Epidermal melanocyte (primary cell): ENCODE measurements at regions not wholly inside any gene's neighbourhood (a gene's known extent, or its start where the extent isn't known, plus 50 kb on each side); places are given as distances from the start of the nearest gene placed in this dataset.
A peak's percentile ranks its signal among the peaks of the same experiment; 100 is the strongest.

ENCODE experiments used
- DNase-seq: peaks from one replicate; pipeline ENCODE4 v3.0.0; 2011; ENCODE audit warnings: low spot score; ENCODE audit not compliant: insufficient read length

DNA sequence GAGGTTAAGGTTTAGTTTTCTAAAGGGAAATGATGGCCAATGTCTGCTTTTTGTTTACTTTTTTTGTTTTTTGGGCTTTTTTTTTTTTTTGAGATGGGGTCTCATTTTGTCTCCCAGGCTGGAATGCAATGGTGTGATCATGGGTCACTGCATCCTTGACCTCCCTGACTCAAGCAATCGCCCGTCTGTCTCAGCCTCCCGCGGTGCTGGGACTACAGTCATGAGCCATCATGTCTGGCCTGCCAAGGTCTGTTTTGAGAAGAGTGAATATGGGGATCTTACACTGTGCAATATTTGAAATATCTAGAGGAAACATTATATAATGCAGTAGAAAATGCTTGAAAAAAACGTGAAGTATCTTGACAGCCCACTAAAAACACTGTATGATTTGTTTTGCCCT, 162.5 kb downstream of the GASK1B start:
- no peak for DNase-seq

GRCh38 chr4:158008551-158009218, 164.1 kb downstream of the GASK1B start:
- no peak for DNase-seq

DNA sequence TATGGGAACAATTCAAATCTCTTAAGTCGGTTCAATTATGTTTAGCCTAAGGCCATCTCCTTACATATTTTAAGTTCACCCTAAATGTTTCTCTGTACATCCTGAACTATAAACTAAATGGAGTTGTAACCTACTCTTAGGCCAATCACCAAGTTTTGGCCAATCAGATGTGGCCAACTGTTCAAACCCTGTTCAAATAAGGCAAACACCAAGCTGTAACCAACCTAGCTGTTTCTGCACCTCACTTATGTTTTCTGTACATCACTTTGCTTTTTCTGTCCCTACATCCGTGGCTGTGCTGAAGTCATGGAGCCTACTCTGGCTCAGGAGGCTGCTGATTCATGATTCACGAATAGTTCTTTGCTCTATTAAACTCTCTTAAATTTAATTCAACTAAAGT, 165.3 kb downstream of the GASK1B start:
- no peak for DNase-seq

- no peak for DNase-seq
These were observed 165.8 kb downstream of the GASK1B start for GRCh38 chr4:158006990-158007389.

DNA sequence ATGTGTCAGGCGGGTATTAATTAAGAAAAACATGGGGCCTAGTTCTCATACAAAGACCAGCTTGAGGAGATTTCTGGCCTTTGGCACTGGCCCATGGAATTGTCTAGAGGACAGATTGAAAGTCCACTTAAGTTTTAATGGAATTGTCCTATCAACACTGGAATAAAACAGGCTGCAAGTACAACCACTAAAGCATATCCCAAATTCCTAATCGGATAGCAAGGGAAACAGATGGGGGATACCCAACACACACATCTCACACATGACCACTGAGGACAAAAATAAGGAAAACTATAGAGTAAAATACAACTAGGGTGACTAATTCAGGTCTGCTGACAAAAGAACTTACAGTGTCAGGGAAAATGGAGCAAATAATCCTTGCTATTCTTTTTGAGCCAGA, 167.8 kb downstream of the GASK1B start:
- no peak for DNase-seq

DNA sequence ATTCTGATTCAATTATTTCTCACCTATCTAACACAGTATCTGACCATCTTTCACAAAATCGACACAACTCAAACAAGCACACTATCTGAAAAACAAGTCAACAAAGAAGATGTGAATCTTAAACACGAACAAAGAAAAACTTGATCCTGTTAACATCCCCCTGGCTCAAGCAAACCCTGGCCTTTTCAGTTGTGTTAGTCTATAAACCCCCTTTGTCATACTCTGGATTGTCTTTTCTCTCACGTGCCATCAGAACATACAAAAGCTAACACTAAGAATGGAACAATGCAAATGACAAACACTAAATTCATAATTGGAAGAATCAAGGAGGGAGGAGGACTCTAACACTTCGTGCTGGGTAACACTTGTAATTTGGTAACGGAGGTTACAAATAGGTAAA, 168.7 kb downstream of the GASK1B start:
- DNase-seq, result no peak

GRCh38 chr4:158003212-158003611, 169.6 kb downstream of the GASK1B start:
- DNase-seq, result no peak

DNA sequence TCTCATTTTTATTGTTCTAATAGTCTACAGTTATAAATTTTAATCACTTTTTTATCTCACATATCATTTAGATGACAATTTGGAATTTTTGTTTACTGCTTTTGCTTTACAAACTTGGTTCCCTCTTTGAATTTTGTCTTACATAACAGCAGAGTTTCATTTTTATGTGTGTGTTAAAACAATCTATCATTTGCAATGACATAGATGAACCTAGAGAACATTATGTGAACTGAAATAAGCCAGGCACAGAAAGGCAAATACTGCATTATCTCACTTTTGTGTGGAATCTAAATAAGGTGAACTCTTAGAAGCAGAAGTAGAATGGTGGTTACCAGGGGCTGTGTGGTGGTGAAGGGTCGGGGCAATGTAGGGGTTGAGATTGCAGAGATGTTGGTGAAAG, 170.7 kb downstream of the GASK1B start:
- no peak for DNase-seq

GRCh38 chr4:158001756-158002155, 171.1 kb downstream of the GASK1B start:
- no peak for DNase-seq

- no peak for DNase-seq
These were observed 173.1 kb downstream of the GASK1B start for GRCh38 chr4:157999723-158000122.

DNA sequence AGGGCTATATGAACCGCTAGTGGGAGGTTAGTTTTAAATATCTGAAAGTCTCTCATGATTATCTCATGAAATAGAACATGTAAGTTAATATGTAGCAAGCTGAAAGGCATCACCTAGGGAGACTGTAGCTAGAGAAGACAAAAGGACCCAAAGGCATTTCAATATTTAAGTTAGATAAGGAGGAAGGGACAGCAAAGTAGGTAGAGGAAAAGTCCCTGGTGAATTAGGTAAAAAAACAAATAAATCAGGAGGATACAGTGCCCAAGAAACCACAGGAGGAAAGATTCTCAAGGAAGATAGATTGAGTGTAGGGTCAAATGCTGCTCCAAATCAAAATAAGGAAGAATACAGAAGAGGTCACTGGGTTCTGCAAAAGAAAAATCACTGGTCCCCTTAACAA, 175.5 kb downstream of the GASK1B start:
- no peak for DNase-seq

GRCh38 chr4:157996061-157997028, 176.5 kb downstream of the GASK1B start:
- no peak for DNase-seq

DNA sequence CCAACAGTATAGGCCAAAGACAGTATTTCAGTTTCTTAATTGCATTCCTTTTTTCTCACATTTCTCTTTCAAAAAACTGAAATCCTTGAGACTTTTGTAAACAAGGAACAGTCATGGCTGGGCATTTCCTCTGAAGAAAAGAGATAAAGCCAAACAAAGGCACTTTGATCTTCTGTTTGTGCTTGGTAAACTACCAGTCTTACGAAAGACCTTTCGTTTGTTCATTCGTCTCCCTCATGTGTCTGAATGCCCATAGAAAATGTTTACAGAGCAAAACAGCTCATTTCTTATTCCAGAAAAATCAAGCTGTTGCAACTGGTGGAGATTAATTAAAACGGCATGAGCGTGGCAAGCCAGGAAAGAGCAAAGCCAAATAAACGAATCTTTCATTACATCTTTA, 178.0 kb downstream of the GASK1B start:
- DNase-seq, result no peak

DNA sequence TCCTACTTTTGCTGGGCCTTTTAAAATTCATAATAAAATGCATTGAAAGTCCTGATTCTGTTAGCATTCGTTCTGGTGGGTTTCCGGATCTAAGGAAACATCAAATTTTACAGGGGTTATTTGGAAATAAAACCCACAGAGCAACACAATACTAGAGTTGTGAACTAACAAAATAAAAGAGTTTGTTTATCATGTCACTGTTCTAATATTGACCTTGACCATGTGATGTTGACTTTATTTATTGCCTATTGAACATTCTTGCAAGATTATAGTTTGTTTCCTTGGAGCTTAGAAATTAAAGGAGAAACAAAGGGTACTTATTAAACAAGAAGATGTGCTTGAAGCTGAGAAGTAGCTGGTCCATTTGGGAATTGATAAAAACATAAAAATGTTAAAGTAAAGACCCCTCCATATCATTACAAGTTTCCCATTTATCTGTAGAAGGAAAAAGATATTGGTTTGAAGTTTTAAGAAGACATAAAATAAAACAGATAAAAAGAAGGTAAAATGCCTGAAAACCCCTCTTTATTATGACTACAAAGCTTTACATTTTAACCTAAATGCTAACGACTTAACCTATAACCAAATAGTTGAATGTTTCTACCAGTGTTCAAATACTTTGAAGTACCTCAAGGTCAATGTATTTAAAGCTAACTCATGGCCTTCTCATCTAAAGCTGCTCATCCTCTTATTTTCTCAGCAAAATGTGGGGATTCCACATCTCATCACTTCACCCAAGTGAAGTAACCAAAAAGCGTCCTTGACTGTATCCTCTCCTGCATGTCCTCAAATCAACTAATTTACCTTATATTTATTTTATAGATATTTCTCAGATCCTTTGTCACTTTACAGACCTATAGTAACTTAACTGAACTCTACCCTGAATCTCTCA, 179.6 kb downstream of the GASK1B start:
- no peak for DNase-seq

- DNase-seq, result peak; percentile 30
These were observed 180.7 kb downstream of the GASK1B start for GRCh38 chr4:157992038-157992705.

DNA sequence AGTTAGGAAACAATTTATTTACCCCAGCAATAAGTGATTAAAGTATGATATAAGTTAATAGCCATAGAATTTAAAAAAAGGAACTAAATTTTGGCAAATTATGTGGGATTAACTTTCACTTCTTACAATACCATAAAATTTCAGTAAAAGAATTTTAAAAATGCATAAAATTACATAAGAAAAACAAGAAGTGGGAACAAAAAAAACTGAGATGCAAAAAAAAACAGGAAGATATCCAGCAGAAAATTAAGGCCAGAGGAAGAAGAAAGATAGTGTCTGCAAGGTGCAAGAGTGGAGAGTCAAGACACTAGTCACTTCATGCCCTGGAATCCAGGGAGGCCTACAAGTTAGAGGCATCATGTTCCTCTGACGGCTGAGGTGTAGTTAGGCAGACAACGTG, 184.2 kb downstream of the GASK1B start:
- DNase-seq, result no peak

- DNase-seq, result no peak
These were observed 188.4 kb downstream of the GASK1B start for GRCh38 chr4:157984285-157984911.

DNA sequence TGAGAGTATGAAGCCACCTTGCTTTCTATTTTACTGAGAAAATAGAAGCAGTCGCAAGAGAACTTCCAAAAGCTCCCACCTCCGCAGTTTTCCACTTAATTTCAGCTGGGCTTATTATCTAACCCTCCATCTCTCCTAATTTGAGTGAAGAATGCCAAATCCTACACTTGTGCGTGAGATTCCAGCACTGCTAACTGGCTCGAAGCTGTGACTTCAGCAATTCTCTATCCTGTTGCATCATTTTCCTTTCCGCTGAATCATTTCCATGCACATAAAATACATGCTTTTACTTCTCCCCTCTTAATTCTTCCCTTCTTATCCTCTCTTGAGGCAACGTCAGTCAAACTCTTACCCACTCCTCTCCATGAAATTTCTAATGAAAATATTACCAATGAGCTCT, 189.5 kb downstream of the GASK1B start:
- no peak for DNase-seq

DNA sequence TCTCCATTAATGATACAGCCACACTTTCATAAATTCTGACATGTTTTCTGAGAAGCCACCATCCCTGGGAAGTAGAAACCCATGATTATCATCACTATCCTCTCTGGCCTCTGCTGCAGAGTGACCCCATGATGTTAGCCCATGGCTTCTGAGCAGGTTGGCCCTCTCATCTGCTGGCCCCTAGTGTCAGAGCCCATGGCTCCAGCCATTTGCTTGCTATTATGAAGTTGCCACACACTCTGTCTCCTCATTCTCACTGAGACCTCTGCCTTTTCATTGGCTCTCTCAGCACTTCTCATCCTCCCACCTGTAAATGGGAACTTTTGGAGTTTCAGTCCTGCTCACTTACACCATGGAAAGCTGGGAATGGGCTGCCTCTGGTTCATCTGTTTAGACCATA, 192.7 kb downstream of the GASK1B start:
- DNase-seq, result no peak

DNA sequence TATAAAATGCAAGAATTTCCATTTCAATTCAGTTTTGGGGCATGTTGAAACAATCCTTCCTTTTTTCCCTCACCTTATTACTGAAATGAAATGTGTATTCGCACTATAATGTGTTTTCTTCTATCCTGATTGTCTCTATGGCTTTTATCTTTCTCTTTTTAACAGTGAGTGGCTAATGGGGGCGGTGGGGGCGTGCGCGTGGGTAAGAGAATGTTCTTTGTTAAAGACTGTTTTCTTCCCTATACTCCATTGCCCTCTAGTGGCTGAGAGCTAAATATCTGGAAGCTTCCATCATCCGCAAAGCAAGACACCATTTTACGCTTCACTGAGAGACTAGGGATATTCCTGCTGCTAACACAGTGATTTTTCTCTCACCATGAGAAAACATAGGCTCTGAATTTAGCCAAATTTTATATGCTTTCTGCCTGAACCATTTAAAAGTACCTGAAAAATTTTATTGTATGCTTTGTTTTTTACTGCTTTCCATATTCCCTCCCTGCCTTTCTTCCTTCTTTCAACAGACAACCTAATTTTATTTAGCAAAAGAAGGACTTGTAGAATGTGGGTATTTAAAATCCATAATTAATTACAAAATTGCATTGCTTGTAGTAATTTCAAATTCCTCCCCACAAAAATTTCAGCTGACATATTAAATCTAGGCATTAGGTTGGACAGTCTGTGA, 194.0 kb downstream of the GASK1B start:
- peak; percentile 71 for DNase-seq
